Upper lobe of right lung (tissue), 1 donor: ENCODE measurements at regions not wholly inside any gene's neighbourhood (a gene's known extent, or its start where the extent isn't known, plus 50 kb on each side); places are given as distances from the start of the nearest gene placed in this dataset.

ENCODE experiments used
- ATAC-seq: fragments of 200-7000 bp; cut with Tn5 transposase; one replicate; pipeline ENCODE4 v1.9.1; 2020; ENCODE audit warnings: mild to moderate bottlenecking, moderate library complexity
- DNase-seq: peaks from one replicate; pipeline ENCODE4 v3.0.0-alpha.2; 2020
- H3K27ac ChIP-seq: fragments of 200-600 bp; one replicate; pipeline ENCODE4 v1.8.0; 2022
- H3K27me3 ChIP-seq: fragments of 200-600 bp; one replicate; pipeline ENCODE4 v1.8.0; 2022; ENCODE audit warnings: mild to moderate bottlenecking
- H3K36me3 ChIP-seq: fragments of 200-600 bp; one replicate; pipeline ENCODE4 v1.8.0; 2022
- H3K4me1 ChIP-seq: fragments of 200-600 bp; one replicate; pipeline ENCODE4 v1.8.0; 2022
- H3K4me3 ChIP-seq: fragments of 200-600 bp; one replicate; pipeline ENCODE4 v1.8.0; 2022; ENCODE audit warnings: mild to moderate bottlenecking
- H3K9me3 ChIP-seq: fragments of 200-600 bp; one replicate; pipeline ENCODE4 v1.8.0; 2022
- CTCF ChIP-seq: fragments of 200-600 bp; IDR thresholded peaks from one replicate; pipeline ENCODE4 v1.8.0; 2022; ENCODE audit warnings: antibody characterized with exemption
- intact Hi-C: fragments of 100-400 bp; cut with DNase I; formaldehyde crosslinking; loops from one replicate; pipeline ENCODE4 v1.11.0; 2022
- donor health status: DM: no; HTN: yes; CAD: no; lungs with severe emphysema.

- Histone ChIP-seq H3K27me3 (no peaks in the 10 kb centered on the region), H3K9me3 (no peaks in the 10 kb centered on the region), H3K4me3 (no peak overlapping the region), H3K27ac (no peak overlapping the region), H3K36me3 (no peaks in the 10 kb centered on the region), H3K4me1 (peaks cover 14% of the 10 kb centered on the region)
- no peak for ATAC-seq
- DNase-seq: no peak
- TF ChIP-seq CTCF: no peak
- intact Hi-C loops: no loop called here
Observed at GRCh38 chr6:25002326-25003091, 66.7 kb upstream of the RIPOR2 start.

DNA sequence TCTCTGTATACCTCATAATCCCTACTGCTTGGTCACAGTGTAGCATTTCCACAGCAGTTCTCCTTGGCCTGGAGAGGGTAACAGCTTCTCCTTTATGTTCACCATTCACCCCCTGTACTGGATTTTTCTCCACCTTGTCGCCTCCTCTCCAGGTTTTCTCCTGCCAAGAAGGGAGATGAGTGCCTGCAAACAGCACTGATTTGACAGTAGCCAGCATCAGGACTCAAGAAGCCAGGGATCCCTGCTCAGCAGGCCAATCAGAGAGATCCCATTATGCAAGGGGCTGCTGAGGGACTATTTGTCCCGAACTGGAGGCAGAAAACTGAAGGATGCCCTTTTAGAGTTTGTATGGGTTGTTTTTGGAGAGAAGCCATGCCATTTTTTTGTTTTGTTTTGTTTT lies 68.6 kb upstream of the RIPOR2 start:
- Histone ChIP-seq H3K36me3 (no peaks in the 10 kb centered on the region), H3K27me3 (no peaks in the 10 kb centered on the region), H3K27ac (peak overlapping the region; percentile 94), H3K4me3 (no peak overlapping the region), H3K4me1 (peaks cover 23% of the 10 kb centered on the region), H3K9me3 (no peaks in the 10 kb centered on the region)
- intact Hi-C loops: no loop called here
- no peak for DNase-seq
- no peak for TF ChIP-seq CTCF
- peak; percentile 34 for ATAC-seq

GRCh38 chr6:25005010-25005409 lies 69.2 kb upstream of the RIPOR2 start:
- Histone ChIP-seq H3K4me1 (peaks cover 23% of the 10 kb centered on the region), H3K27ac (peak overlapping the region; percentile 94)

DNA sequence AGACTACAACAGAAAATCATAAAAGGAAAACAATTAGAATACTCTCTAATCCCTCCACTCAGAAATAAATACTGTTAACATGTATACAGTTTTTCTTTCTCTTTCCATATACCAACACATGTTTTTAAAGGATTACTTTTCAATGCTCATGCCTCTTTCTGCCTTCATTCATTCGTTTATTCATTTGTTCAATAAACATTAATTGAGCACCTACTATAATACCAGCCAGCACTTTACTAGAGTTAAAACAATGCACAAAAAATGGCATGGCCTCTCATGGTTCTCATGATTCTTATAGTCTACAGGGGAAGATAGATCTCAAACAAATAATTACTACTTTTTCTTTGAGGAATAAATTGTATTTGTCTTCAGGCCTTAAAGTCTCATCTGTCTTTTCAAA lies 70.3 kb upstream of the RIPOR2 start:
- Histone ChIP-seq H3K27me3 (no peaks in the 10 kb centered on the region), H3K9me3 (no peaks in the 10 kb centered on the region), H3K36me3 (no peaks in the 10 kb centered on the region), H3K4me1 (peaks cover 23% of the 10 kb centered on the region), H3K4me3 (no peak overlapping the region), H3K27ac (peak overlapping the region; percentile 94)
- no peak for TF ChIP-seq CTCF
- no peak for ATAC-seq
- no peak for DNase-seq
- intact Hi-C loops: no loop called here

More at GRCh38 chr6:25005010-25005409, 69.2 kb upstream of the RIPOR2 start:
- no peak for TF ChIP-seq CTCF
- ATAC-seq (peak; percentile 62), DNase-seq (no peak)
- Histone ChIP-seq H3K4me3 (no peak overlapping the region), H3K36me3 (no peaks in the 10 kb centered on the region), H3K27me3 (no peaks in the 10 kb centered on the region), H3K9me3 (no peaks in the 10 kb centered on the region)
- intact Hi-C loops: no loop called here

- H3K27ac ChIP-seq: peak overlapping the region; percentile 94
- H3K27me3 ChIP-seq: no peaks in the 10 kb centered on the region
- peak; percentile 95 for ATAC-seq
- no peak for TF ChIP-seq CTCF
- no peaks in the 10 kb centered on the region for H3K36me3 ChIP-seq
- peaks cover 23% of the 10 kb centered on the region for H3K4me1 ChIP-seq
- intact Hi-C loops: no loop called here
- H3K4me3 ChIP-seq: no peak overlapping the region
- peak; percentile 85 for DNase-seq
- H3K9me3 ChIP-seq: no peaks in the 10 kb centered on the region
Observed at GRCh38 chr6:25006565-25007001, 70.8 kb upstream of the RIPOR2 start.
